ENCODE measurements at regions not wholly inside any gene's neighbourhood (a gene's known extent, or its start where the extent isn't known, plus 50 kb on each side); places are given as distances from the start of the nearest gene placed in this dataset.

DNA sequence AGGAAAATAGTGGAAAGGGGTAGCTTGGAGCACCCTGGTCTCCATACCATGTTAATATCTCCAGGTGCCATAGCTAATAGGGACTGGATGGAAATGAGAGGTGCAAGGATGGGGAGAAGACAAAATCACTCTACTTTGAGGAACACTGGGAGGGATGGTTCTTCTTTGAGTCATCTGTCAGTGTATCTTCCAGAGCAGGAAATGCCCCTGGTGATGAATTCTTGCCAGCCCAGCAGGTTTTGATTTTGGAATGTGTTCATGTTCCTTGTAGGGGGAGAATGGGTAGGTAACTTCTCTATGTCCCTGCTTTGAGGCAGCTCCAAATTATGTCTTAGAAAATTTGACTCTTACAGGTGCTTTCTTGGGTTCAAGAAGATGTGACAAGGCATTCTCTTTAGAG, 177.0 kb upstream of the GLI3 start:
- TF ChIP-seq, protein P1, sequence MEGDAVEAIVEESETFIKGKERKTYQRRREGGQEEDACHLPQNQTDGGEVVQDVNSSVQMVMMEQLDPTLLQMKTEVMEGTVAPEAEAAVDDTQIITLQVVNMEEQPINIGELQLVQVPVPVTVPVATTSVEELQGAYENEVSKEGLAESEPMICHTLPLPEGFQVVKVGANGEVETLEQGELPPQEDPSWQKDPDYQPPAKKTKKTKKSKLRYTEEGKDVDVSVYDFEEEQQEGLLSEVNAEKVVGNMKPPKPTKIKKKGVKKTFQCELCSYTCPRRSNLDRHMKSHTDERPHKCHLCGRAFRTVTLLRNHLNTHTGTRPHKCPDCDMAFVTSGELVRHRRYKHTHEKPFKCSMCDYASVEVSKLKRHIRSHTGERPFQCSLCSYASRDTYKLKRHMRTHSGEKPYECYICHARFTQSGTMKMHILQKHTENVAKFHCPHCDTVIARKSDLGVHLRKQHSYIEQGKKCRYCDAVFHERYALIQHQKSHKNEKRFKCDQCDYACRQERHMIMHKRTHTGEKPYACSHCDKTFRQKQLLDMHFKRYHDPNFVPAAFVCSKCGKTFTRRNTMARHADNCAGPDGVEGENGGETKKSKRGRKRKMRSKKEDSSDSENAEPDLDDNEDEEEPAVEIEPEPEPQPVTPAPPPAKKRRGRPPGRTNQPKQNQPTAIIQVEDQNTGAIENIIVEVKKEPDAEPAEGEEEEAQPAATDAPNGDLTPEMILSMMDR (IDR thresholded peaks at IDR 0.05) = no peak
- TF ChIP-seq POLR2A (IDR thresholded peaks at IDR 0.05) = no peak
